ENCODE measurements at regions not wholly inside any gene's neighbourhood (a gene's known extent, or its start where the extent isn't known, plus 50 kb on each side); places are given as distances from the start of the nearest gene placed in this dataset.

DNA sequence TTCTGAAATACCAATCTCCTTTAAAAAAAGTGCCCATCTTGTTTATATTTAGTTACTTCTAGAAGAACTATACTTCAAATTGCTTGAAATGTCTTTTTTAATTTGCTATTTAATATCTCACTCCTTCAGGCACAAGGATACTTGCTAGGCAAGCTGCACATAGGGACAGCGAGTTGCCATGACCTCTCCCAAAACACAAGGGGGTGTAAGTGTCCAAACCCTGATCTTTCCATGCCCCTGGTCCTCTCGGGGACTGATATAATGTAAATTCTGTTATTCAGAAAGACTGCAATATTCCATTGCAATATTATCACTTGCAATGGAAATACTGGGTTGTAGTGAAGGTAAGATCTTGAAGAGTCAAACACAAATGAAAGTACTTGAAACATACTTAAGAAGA, 480.4 kb downstream of the CETN3 start:
- DNase-seq (ENCODE audit: low read depth): no peak

- no peak for DNase-seq (ENCODE audit: low read depth)
These were observed 487.4 kb downstream of the CETN3 start for GRCh38 chr5:89922161-89922560.

GRCh38 chr5:89917112-89917511, 492.4 kb downstream of the CETN3 start:
- no peak for DNase-seq (ENCODE audit: low read depth)

- no peak for DNase-seq (ENCODE audit: low read depth)
These were observed 493.4 kb downstream of the CETN3 start for GRCh38 chr5:89916131-89916530.

- no peak for DNase-seq (ENCODE audit: low read depth)
These were observed 500.7 kb downstream of the CETN3 start for GRCh38 chr5:89908876-89909275.

GRCh38 chr5:89904442-89904841, 505.1 kb downstream of the CETN3 start:
- DNase-seq (ENCODE audit: low read depth): no peak

DNA sequence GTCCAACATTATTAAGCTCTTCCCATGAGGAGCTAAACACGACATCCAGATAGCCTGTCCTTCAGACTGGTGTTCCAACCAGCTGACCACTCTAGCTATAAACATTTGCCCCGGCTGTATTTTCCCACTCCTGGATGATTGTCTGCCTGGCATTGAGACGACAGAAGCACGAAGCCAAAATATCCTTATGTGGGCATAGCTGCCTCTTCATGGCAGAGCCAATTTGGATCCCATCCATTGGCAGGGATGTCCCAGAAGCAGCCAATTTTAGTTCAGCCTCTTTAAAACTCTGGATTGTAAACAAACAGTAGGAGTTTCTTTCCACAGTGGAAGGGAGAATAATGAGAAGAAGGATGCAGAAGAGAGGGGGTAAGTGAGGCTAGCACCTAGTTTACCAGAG, 507.6 kb downstream of the CETN3 start:
- DNase-seq (ENCODE audit: low read depth): peak; percentile 1

GRCh38 chr5:89901346-89901745, 508.2 kb downstream of the CETN3 start:
- no peak for DNase-seq (ENCODE audit: low read depth)

- no peak for DNase-seq (ENCODE audit: low read depth)
These were observed 509.2 kb downstream of the CETN3 start for GRCh38 chr5:89900346-89900745.

DNA sequence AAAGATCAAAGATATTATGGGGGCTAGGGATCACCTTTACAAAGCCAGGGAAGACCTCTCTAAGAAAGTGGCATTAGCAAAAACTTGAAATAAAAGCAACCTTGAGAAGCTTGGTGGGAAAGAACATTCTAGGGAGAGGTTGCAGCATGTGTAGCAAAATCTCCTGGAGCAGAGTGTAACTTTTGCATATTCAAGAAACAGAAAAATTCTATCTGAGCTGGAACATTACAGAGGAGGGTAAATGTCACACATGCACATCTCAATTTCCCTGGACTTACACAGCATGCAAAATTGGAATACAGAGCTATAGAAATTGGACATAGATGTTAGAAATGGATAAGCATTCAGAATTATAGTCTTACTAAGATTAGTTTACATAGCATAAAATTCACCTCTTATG, 510.0 kb downstream of the CETN3 start:
- DNase-seq (ENCODE audit: low read depth): no peak

DNA sequence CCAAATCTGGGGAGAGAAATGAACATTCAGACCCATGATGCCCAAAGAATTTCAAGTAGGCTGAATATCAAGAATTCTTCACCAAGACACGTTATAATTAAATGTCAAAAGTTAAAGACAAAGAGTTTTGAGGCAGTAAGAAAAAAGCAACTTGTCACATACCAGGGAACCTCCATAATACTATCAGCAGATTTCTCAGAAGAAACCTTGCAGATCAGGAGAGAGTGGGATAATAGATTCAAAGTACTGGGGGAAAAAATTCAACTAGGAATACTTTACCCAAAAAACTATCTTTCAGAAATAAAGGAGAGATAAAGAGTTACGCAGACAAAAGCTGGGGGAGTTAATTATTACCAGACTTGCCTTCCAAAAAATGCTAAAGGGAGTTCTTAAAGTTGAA, 516.0 kb downstream of the CETN3 start:
- no peak for DNase-seq (ENCODE audit: low read depth)

- DNase-seq (ENCODE audit: low read depth): no peak
These were observed 523.9 kb downstream of the CETN3 start for GRCh38 chr5:89885670-89886069.

DNA sequence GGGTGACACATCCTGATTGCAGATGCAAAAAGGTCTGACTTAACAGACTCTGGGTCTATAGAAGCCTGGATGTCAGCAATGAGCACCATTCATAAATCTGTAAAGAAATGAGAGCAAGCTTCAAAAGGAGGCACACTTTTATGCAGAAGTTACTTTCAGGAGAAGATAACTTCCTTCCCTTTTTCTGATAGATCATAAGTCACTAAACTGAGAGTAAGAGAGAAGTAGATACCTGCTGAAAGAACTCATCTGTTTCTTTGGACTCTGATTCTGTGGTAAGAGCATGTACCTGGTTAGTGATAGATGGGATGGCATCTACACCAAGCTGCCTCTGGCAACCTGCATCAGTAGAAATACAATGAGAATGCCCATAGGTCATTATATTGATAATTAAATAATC, 525.6 kb downstream of the CETN3 start:
- DNase-seq (ENCODE audit: low read depth): no peak

DNA sequence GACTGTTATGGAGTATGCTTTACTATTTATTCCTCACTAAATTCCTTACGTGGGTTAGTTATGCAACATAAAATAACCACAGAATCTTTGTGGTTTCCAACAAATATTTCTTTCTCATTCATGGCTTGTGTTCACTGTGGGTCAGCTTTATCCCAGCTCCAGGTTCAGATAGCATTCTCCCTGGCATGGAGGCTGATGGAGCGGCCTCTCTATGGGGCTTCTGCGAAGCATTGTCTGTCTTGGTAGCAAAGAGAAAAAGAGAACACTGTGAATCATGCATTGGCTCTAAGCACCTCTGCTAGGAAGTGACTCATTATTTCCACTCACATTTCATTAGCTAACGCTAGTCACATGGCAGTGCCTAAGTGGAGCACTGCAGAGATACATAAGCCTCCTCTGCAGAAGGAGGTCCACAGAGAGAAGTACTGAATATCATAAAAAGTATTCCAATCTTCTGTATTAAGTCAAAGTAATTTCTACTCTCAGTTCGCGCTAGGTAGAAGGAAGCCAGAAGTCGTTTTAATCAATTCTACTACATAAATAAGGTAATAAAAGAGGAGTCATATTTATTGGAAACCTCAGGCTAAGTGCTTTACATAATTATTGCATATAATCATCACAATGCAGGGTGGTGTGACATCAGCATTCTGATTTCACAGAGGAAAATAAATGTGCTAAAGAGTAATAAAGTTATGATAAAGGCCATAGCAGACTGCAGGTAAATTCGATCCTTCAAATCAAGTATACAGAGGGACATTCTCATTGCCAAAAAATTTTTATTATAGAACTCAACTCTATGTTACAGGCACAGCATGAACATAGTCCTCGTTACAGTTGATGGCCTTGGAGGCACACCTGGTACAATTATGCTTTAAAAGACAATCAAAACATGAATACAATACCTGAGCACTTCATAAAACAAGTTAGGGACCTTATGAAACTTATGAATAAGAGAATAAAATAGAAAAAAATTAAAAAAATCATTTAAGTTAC, 531.1 kb downstream of the CETN3 start:
- DNase-seq (ENCODE audit: low read depth): peak; percentile 76

- no peak for DNase-seq (ENCODE audit: low read depth)
These were observed 537.6 kb downstream of the CETN3 start for GRCh38 chr5:89871906-89872305.

DNA sequence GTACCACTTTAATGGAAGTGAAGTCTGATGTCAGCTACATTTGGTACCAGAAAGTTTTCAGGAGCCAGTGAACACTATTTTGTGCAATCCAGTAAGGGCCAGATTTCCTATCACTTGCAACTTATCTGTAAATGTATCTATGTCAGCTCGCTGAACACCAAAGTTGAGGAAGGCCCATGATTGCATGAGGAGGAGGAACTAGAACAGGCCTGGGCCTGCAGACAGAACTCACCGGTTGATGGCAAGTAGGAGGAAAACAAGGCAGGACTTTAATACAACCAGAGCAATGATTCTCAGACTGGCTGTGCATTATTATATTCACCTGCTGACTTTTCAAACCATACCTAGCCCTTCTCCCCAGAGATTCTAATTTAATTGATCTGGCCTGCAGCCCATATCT, 540.2 kb downstream of the CETN3 start:
- DNase-seq (ENCODE audit: low read depth): no peak

GRCh38 chr5:89866410-89866809, 543.1 kb downstream of the CETN3 start:
- no peak for DNase-seq (ENCODE audit: low read depth)

DNA sequence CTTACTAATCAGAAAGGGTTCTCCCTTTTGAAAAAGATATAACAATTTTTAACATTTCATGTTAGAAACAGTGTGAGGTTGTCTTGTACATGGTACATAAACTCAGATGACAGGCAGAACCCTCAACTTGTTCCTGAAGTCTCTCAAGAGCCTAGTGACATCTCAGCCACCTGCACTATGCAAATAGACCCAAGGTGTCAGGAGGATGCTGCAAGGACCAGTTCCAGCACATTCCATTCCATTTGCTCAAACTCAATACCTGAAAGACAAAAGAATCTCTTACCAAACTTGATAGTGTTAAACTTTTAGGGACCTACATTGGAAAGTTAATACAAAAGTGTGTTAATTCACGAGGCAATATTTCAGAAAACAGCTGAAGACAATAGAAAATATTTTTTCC, 544.6 kb downstream of the CETN3 start:
- no peak for DNase-seq (ENCODE audit: low read depth)

DNA sequence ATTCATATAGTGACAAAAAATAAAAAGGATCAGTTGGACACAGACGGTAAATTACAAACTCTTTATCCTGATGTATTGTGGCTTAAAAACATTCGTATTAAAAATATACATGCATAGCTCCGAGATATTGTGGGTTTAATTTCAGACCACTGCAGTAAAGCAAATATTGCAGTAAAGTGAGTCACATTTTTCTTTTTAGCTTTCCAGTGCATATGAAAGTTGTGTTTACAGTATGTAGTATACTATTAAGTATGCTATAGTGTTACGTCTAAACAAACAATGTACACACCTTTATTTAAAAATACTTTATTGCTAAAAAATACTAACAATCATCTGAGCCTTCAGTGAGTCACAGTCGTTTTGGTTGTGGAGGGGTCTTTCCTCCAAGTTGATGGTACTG, 551.8 kb downstream of the CETN3 start:
- no peak for DNase-seq (ENCODE audit: low read depth)

- DNase-seq (ENCODE audit: low read depth): no peak
These were observed 554.1 kb downstream of the CETN3 start for GRCh38 chr5:89855417-89855816.

DNA sequence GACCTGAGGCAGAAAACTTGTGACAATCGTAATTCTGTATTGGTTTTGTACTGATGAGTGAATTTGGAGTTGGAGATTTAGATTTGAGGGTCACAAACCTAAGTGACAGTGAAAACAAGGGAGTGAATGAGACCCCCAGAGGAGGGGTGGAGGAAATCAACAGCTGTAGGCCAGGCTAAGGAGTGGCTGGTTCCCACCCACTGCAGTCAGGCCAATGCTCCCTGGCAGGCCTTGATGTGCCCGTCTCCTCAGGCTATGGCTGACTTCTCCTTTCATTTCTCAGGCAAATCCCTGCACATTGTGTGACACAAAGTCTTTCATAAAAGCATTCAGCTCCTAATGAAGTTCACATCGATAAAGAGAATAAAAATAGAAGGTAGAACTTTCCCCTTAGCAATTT, 557.6 kb downstream of the CETN3 start:
- no peak for DNase-seq (ENCODE audit: low read depth)

- DNase-seq (ENCODE audit: low read depth): no peak
These were observed 559.1 kb downstream of the CETN3 start for GRCh38 chr5:89850513-89850865.

DNA sequence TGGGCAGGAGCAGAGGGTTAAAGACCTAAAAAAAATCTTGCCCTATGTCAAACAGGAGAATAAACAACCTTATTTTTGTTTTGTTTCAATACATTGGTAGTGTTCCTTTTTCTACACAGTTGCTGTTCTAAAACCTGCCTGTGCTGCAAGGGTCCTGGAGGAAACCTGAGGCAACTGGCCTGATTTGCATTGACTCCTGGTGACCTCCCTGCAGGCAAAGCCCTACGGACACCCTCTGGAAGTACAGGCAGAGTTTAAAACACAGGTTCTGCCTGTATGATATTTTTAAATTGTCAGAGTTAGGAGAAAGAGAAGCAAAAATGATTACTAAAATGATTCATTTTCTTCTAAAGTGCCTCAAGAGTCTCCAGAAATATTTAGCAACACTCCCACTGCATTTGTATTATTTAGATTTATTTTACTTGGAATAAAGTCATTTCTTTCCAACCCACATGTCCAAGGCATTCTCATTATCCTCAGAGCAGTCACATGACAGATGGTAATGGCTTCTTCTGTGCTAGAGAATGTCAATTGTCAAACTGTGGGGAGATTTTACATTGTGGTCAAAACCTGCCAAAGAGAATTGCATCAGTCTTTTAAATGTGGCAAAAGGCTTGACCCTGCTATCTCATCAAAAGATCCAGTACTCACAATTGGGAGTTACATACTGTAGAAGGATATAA, 559.6 kb downstream of the CETN3 start:
- DNase-seq (ENCODE audit: low read depth): no peak

DNA sequence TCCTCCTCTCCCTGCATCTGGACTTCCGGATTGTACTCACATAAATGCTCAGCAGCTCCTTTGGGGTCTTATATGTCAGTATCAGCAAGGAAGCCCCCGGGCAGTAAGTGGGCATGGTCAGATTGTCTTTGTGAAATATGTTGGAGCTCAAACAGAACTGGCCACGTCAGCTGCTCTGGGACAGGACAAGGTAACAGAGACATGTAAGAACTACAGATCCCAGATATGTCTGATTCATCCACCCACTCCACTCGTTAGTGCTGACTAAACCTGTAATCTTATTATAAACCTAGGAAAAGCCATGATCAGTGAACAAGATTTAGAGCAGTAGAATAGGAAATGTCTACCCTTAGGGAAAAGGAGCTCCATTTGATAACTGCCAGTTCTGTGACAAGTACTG, 561.8 kb downstream of the CETN3 start:
- no peak for DNase-seq (ENCODE audit: low read depth)

All from fibroblast of the conjunctiva (primary cell).